Mesenchymal stem cell (in vitro differentiated cells and primary cell): ENCODE measurements at regions not wholly inside any gene's neighbourhood (a gene's known extent, or its start where the extent isn't known, plus 50 kb on each side); places are given as distances from the start of the nearest gene placed in this dataset.

Source experiments
- DNase-seq: peaks from one replicate; pipeline ENCODE4 v3.0.0-alpha.2; 2013
- H2AFZ ChIP-seq: one replicate; pipeline ENCODE4 v1.6.1; 2013; ENCODE audit warnings: low read depth, mild to moderate bottlenecking, control low read depth, inconsistent platforms, low read length, moderate library complexity
- H2AK5ac ChIP-seq: 2 replicates; pipeline ENCODE4 v1.6.1; 2013; ENCODE audit warnings: low read length, moderate library complexity, mild to moderate bottlenecking, inconsistent platforms; ENCODE audit not compliant: severe bottlenecking
- H2BK120ac ChIP-seq: one replicate; pipeline ENCODE4 v1.6.1; 2013; ENCODE audit warnings: low read depth, mild to moderate bottlenecking, inconsistent platforms, low read length, moderate library complexity
- H2BK12ac ChIP-seq, 2 experiments: one replicate each; pipeline ENCODE4 v1.6.1; 2013; ENCODE audit warnings: inconsistent platforms in 2 of 2, low read length in 2 of 2, mild to moderate bottlenecking in 2 of 2, moderate library complexity in 2 of 2, control low read depth in 1 of 2
- H2BK15ac ChIP-seq: one replicate; pipeline ENCODE4 v1.6.1; 2013; ENCODE audit warnings: mild to moderate bottlenecking, low read depth, inconsistent platforms; ENCODE audit not compliant: poor library complexity, severe bottlenecking
- H2BK5ac ChIP-seq: 2 replicates; pipeline ENCODE4 v1.6.1; 2013; ENCODE audit warnings: low read depth, mild to moderate bottlenecking, low read length, control low read depth, inconsistent platforms; ENCODE audit not compliant: poor library complexity, severe bottlenecking
- H3K14ac ChIP-seq, 2 experiments: one replicate each; pipeline ENCODE4 v1.6.1; 2013; ENCODE audit warnings: inconsistent platforms in 2 of 2, low read length in 2 of 2, control low read depth in 1 of 2, mild to moderate bottlenecking in 1 of 2, moderate library complexity in 1 of 2
- H3K18ac ChIP-seq, 2 experiments: one replicate each; pipeline ENCODE4 v1.6.1; 2013; ENCODE audit warnings: inconsistent platforms in 2 of 2, low read length in 2 of 2, control low read depth in 1 of 2, low read depth in 1 of 2, mild to moderate bottlenecking in 1 of 2
- H3K23ac ChIP-seq, 2 experiments: one replicate each; pipeline ENCODE4 v1.6.1; 2013; ENCODE audit warnings: inconsistent platforms in 2 of 2, low read length in 2 of 2, mild to moderate bottlenecking in 2 of 2, moderate library complexity in 2 of 2, control low read depth in 1 of 2
- H3K27ac ChIP-seq: 2 replicates; pipeline ENCODE4 v1.5.1; 2013; ENCODE audit warnings: mild to moderate bottlenecking, moderate library complexity, low read length, control low read depth, inconsistent platforms; ENCODE audit not compliant: poor library complexity, severe bottlenecking
- H3K27me3 ChIP-seq, 2 experiments: 2 replicates each; pipeline versions ENCODE4 v1.6.1 to v1.7.0; 2013; ENCODE audit warnings: low read length in 2 of 2, mild to moderate bottlenecking in 2 of 2, moderate library complexity in 2 of 2, control low read depth in 1 of 2, inconsistent platforms in 1 of 2; ENCODE audit not compliant: control insufficient read depth in 1 of 2, insufficient read depth in 1 of 2
- H3K36me3 ChIP-seq, 2 experiments: 2 replicates each; pipeline versions ENCODE4 v1.6.1 to v1.7.0; 2013; ENCODE audit warnings: low read length in 2 of 2, control low read depth in 1 of 2, inconsistent platforms in 1 of 2, low read depth in 1 of 2, mild to moderate bottlenecking in 1 of 2; ENCODE audit not compliant: insufficient read depth in 2 of 2, control insufficient read depth in 1 of 2
- H3K4ac ChIP-seq, 2 experiments: one replicate each; pipeline ENCODE4 v1.6.1; 2013; ENCODE audit warnings: inconsistent platforms in 2 of 2, low read length in 2 of 2, mild to moderate bottlenecking in 2 of 2, moderate library complexity in 2 of 2, control low read depth in 1 of 2, low read depth in 1 of 2
- H3K4me1 ChIP-seq: 2 replicates; pipeline ENCODE4 v1.6.1; 2013; ENCODE audit warnings: low read depth, low read length, control low read depth; ENCODE audit not compliant: control insufficient read depth, insufficient read depth
- H3K4me2 ChIP-seq: 2 replicates; pipeline ENCODE4 v1.6.1; 2013; ENCODE audit warnings: low read length, mild to moderate bottlenecking, inconsistent platforms; ENCODE audit not compliant: poor library complexity, severe bottlenecking
- H3K4me3 ChIP-seq, 2 experiments: 2 replicates each; pipeline versions ENCODE4 v1.5.1 to v1.7.0; 2013; ENCODE audit warnings: low read length in 2 of 2, mild to moderate bottlenecking in 2 of 2, control low read depth in 1 of 2, low read depth in 1 of 2; ENCODE audit not compliant: insufficient read depth in 1 of 2
- H3K79me1 ChIP-seq: replicated peaks from 2 replicates; pipeline ENCODE4 v1.6.1; 2013; ENCODE audit warnings: mild to moderate bottlenecking, control low read depth, low read length, inconsistent platforms; ENCODE audit not compliant: poor library complexity, severe bottlenecking
- H3K9ac ChIP-seq: 2 replicates; pipeline ENCODE4 v1.7.0; 2013; ENCODE audit warnings: mild to moderate bottlenecking, low read length, moderate library complexity
- H3K9me3 ChIP-seq: 2 replicates; pipeline ENCODE4 v1.7.0; 2013; ENCODE audit warnings: mild to moderate bottlenecking, low read length; ENCODE audit not compliant: control insufficient read depth
- H4K8ac ChIP-seq: one replicate; pipeline ENCODE4 v1.6.1; 2013; ENCODE audit warnings: inconsistent platforms, mild to moderate bottlenecking, low read length, moderate library complexity
- H4K91ac ChIP-seq: one replicate; pipeline ENCODE4 v1.6.1; 2013; ENCODE audit warnings: mild to moderate bottlenecking, low read length, inconsistent platforms
- WGBS: methylation state at CpG from one replicate; pipeline ENCODE4 v1.1.7; 2013; ENCODE audit warnings: mixed read lengths; 5-methylcytosine and 5-hydroxymethylcytosine counted together

DNA sequence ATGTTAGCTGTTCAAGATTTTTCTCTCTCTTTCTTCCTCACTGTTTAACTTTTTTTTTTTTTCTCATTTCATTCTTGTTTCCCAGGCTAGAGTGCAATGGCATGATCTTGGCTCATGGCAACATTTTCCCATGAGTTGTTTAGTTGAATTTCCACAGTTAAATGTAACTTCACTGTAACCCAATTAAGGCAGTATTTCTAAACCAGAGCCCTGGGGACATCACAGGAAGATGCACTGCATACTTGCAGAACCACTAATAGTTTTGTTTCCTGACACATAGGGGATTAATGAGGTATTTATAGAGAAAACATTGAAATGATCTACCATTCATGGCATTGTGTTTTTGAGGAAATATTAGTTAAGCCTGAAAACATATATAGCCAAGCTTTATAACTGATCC, 795.6 kb upstream of the GHITM start:
- Histone ChIP-seq H2AK5ac (no peak overlapping the region), H3K27ac (no peak overlapping the region), H3K4me1 (no peaks in the 10 kb centered on the region), H2BK5ac (no peak overlapping the region), H2BK15ac (no peak overlapping the region), H3K4ac (no peak overlapping the region), H4K8ac (no peak overlapping the region), H3K4me3 (no peak overlapping the region), H3K9ac (no peak overlapping the region), H4K91ac (no peak overlapping the region), H3K14ac (no peak overlapping the region), H3K18ac (no peak overlapping the region), H3K27me3 (no peaks in the 10 kb centered on the region), H2BK12ac (no peak overlapping the region), H3K36me3 (no peaks in the 10 kb centered on the region), H3K4me2 (no peak overlapping the region), H3K79me1 (no peaks in the 10 kb centered on the region), H3K9me3 (no peaks in the 10 kb centered on the region), H2BK120ac (no peak overlapping the region), H3K23ac (no peak overlapping the region), H2AFZ (no peak overlapping the region)
- DNase-seq, result peak; percentile 20

DNA sequence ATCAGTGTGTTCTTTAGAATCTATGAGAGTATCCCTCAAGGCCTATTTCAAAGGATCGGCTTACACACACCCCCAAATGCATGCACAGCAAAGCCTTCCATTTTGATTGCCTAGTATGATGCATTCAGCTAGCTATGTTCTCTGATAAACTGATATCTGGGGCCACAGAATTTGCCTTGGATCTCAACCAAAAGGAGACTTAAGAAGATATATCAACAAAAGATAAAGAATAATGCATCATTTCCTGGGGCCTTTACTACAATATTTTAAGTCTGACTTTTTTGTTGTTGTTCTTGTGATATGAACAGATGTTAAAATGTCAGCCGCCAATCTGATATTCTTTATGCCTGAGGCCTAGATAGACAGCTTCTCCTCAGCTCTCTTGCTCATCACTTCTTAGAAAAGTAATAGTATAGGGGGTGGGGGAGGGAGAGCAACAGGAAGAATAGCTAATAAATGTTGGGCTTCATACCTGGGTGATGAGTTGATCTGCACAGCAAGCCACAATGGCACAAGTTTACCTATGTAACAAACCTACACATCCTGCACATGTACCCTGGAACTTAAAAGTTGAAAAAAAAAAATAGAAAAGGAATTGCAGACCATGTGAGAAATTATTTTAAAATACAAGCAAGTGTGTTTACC, 792.9 kb upstream of the GHITM start:
- Histone ChIP-seq H3K36me3 (no peaks in the 10 kb centered on the region), H3K9me3 (no peaks in the 10 kb centered on the region), H3K18ac (no peak overlapping the region), H3K27me3 (no peaks in the 10 kb centered on the region), H2AK5ac (no peak overlapping the region), H2BK12ac (no peak overlapping the region), H3K23ac (no peak overlapping the region), H2BK5ac (no peak overlapping the region), H3K27ac (no peak overlapping the region), H3K4me1 (no peaks in the 10 kb centered on the region), H3K14ac (no peak overlapping the region), H2BK120ac (no peak overlapping the region), H2AFZ (no peak overlapping the region), H4K91ac (no peak overlapping the region), H3K4me2 (no peak overlapping the region), H3K9ac (no peak overlapping the region), H2BK15ac (no peak overlapping the region), H3K4me3 (no peak overlapping the region), H4K8ac (no peak overlapping the region), H3K79me1 (no peaks in the 10 kb centered on the region), H3K4ac (no peak overlapping the region)
- WGBS, result 90% methylated on average over 1 of the region's 2 CpGs
- no peak for DNase-seq

DNA sequence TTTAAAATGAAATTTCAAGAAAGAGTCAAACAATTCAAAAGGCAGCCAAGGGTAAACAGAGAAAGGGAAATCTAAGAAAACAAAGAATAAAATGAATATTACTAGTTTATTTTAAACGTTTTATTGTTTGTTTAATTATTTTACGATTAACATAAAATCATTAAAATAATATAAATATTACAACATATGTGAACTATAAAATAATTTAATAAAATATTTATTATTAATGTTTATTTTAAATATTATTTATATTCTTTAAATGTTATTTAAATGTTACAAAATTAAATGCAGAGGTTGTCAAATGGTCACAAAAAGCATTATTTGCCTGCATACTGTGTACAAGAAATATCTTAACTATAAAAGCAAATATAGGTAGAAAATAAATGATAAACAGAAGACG, 786.7 kb upstream of the GHITM start:
- Histone ChIP-seq H3K4me2 (no peak overlapping the region), H3K18ac (no peak overlapping the region), H4K91ac (no peak overlapping the region), H3K9ac (no peak overlapping the region), H2BK120ac (no peak overlapping the region), H3K4me3 (no peak overlapping the region), H2BK12ac (no peak overlapping the region), H3K14ac (no peak overlapping the region), H2AK5ac (no peak overlapping the region), H3K27me3 (no peaks in the 10 kb centered on the region), H3K36me3 (no peaks in the 10 kb centered on the region), H3K4ac (no peak overlapping the region), H3K9me3 (peaks cover 24% of the 10 kb centered on the region), H4K8ac (no peak overlapping the region), H3K27ac (no peak overlapping the region), H3K79me1 (no peaks in the 10 kb centered on the region), H2AFZ (no peak overlapping the region), H2BK15ac (no peak overlapping the region), H3K4me1 (no peaks in the 10 kb centered on the region), H3K23ac (no peak overlapping the region), H2BK5ac (no peak overlapping the region)
- WGBS, result no CpG with 5 or more reads among the region's 3 CpGs
- DNase-seq, result no peak

DNA sequence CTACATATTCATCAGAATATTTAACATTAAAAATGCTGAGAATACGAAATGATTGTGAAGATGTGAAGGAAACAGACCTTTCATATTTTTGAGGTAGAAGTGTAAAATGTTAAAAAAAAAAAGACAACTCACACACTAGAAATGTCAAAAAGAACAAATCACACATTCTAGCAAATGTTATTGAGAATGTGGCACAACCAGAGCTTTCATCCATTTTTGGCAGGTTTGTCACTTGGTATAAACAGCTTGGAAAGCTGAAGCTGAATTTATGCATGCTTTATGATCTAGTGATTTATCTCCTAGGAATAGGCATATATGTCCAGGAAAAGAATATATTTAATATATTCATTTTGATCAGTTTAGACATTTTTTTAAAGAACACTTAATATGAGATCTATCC, 784.9 kb upstream of the GHITM start:
- no peak for DNase-seq
- Histone ChIP-seq H3K27ac (no peak overlapping the region), H2BK12ac (no peak overlapping the region), H2BK120ac (no peak overlapping the region), H3K4me3 (no peak overlapping the region), H3K36me3 (no peaks in the 10 kb centered on the region), H3K4ac (no peak overlapping the region), H3K9ac (no peak overlapping the region), H3K9me3 (peaks cover 37% of the 10 kb centered on the region), H2BK15ac (no peak overlapping the region), H3K4me1 (no peaks in the 10 kb centered on the region), H2BK5ac (no peak overlapping the region), H3K23ac (no peak overlapping the region), H3K27me3 (no peaks in the 10 kb centered on the region), H3K14ac (no peak overlapping the region), H3K4me2 (no peak overlapping the region), H3K18ac (no peak overlapping the region), H2AFZ (no peak overlapping the region), H4K91ac (no peak overlapping the region), H2AK5ac (no peak overlapping the region), H3K79me1 (no peaks in the 10 kb centered on the region), H4K8ac (no peak overlapping the region)
- no CpG with 5 or more reads among the region's 1 CpG for WGBS
